ENCODE measurements at regions not wholly inside any gene's neighbourhood (a gene's known extent, or its start where the extent isn't known, plus 50 kb on each side); places are given as distances from the start of the nearest gene placed in this dataset.

DNA sequence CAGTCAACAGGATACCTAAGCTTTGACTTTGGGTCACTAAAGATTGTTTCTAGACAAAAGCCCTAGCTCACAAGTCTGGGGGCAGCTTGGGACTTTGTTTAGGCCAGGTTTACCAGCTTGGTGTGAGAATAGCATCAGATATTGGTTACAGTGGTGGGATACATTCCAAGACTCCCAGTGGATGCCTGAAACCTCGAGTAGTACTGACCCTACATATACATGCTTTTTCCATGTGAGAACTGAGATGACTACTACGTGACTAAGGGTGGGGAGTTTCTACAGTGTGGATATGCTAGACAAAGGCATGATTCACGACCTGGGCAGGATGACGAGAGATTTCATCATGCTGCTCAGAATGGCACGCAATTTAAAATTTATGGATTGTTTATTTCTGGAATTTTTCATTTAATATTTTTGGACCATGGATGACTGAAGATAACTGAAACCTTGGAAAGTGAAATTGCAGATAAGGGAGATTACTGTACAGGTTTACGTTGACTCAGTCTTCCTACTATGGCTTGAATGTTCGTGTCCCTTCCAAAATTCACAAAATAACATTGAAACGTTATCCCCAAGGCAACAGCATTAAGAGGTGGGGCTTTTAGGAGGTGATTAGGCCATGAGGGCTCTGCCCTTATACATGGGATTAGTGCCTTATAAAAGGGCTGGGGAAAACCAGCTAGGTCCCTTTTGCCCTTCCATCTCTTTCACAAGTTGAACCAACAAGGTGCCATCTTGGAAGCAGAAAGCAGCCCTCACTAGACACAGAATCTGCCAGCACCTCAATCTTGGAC lies 50.2 kb upstream of the CTAGE1 start:
- DNase-seq: no peak

GRCh38 chr18:22468554-22468891 lies 50.8 kb upstream of the CTAGE1 start:
- DNase-seq: no peak

DNA sequence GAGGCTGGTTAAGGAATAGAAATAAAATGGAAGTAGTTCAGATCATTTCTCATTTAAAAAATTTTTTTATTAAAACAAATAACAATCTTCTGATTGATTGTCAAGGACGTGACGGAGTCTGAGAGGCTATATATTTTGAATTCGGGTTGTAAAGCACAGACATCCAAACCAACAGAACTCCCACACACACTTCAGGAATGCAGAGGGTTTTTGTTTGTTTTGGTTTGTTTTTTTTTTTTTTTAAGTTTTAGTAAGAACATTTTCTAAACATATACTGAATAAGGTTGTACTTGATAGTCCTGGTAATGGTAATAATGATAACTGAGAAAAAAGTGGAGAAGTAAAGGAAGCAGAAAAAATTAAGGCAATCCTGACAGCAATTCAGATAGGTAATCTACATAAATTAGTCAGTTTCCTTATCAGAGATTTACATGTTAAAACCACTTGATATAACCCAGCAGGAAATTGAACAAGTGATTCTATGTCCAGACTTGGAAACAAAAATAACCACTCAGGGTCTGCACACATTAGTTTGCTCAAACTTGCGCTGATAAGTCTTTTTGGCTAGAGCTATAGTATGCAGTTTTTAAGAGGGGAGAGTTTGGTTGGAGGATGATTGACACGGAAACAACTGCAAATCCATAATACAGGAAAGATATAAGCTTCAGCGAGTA lies 51.5 kb upstream of the CTAGE1 start:
- DNase-seq: no peak

- DNase-seq: no peak
Observed at GRCh38 chr18:22469926-22470247, 52.2 kb upstream of the CTAGE1 start.

- no peak for DNase-seq
Observed at GRCh38 chr18:22470248-22471235, 52.8 kb upstream of the CTAGE1 start.

- DNase-seq: no peak
Observed at GRCh38 chr18:22471546-22472131, 53.9 kb upstream of the CTAGE1 start.

DNA sequence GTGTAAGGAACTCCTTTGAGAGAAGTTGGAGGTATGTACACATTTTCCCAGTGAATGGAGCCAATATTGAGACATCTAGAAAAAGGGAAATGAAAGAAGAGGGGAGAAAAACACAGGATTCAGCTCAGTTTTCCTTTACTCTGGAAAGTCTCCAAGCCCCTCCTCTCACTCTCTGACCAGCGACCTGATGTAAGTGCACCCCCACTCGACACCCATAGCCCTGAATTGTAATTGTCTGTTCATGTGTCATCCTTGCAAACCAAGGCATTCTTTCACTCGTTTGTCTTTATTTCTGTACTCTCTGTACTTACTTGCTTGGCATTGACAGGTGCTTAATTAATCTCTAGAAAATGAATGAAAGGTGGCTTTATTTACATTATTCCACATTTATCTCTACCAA lies 55.7 kb upstream of the CTAGE1 start:
- no peak for DNase-seq

DNA sequence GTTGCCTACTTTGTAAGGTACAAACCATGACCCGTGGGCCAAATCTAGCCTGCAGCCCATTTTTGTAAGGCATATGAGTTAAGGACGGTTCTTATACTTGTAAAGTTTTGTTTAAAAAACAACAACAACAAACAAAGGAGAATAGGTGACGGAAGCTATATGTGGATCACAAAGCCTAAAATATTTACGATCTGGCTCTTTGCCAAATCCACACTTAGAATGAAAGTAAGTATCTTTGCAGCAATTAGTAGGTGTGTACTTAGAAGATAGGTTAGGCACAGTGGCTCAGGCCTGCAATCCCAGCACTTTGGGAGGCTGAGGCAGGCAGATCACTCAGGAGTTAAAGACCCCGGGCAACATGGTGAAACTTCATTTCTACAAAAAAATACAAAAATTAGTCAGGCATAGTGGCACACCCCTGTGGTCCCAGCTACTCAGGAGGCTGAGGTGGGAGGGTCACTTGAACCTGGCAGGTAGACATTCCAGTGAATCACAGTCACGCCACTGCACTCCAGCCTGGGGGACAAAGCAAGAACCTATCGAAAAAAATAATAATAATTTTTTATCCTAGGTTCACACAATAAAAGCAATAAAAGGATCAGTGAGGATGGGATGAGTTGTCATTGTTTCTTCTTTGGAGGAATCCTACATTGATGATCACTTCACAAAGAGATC lies 57.8 kb upstream of the CTAGE1 start:
- no peak for DNase-seq

DNA sequence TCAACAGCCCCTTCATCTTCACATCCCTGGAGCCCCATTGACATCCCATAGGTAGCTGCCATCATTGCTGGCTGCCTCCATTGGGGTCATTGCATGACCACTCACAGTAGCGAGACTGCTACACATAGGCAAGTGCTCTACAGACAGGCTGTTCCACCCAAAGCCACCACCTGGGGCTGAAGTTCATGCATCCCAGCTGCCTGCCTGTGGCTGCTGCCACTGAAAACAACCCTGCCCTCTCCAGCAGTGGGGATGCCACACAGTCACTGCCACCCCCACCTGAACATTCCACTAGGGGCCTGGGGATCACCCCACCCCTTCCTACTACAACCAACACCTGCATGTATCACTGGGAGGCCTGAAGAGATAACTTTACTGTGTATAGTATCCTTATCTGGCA lies 59.5 kb upstream of the CTAGE1 start:
- no peak for DNase-seq

- no peak for DNase-seq
Observed at GRCh38 chr18:22482948-22483347, 65.2 kb upstream of the CTAGE1 start.

DNA sequence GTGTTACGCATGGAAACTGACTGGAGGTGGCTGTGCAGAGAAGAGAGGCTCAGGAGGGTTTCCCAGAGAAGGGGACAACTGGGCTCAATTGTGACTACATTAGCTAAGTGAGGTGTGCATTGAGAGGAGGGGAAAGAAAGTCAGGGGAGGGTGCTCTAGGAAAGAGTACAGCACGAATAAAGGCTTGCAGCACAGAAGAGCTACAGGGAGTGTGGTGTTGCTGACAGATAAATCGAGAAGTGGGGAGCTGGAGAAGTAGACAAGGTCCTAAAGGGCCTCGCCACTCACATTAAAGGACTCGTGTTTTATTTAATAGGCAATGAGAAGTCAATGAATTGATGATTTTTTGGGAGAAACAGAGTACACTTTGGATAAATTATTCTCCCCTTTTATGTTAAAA lies 65.7 kb upstream of the CTAGE1 start:
- DNase-seq: no peak

GRCh38 chr18:22484471-22484870 lies 66.8 kb upstream of the CTAGE1 start:
- no peak for DNase-seq

- no peak for DNase-seq
Observed at GRCh38 chr18:22485808-22486244, 68.1 kb upstream of the CTAGE1 start.

GRCh38 chr18:22486667-22487066 lies 69.0 kb upstream of the CTAGE1 start:
- DNase-seq: no peak

DNA sequence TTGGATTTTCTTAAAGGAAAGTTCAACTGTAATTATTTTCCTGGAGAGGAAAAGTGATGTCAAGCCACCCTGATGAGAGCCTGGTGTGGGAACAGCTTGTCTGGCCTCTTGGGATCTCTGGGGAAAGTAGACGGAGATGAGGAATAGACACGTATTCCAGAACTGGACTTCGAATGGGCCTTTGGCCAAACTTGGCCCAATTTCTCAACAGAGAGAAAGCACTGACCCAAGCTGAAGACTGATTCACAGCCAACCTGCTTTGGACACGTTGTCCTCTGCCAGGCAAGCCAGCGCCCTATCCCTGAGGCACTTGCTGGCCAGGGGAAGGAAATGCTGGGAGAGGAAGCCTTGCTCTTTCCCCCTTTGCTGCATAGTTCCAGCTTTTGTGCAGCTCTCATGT lies 70.8 kb upstream of the CTAGE1 start:
- DNase-seq: no peak

- DNase-seq: no peak
Observed at GRCh38 chr18:22489704-22490103, 72.0 kb upstream of the CTAGE1 start.

DNA sequence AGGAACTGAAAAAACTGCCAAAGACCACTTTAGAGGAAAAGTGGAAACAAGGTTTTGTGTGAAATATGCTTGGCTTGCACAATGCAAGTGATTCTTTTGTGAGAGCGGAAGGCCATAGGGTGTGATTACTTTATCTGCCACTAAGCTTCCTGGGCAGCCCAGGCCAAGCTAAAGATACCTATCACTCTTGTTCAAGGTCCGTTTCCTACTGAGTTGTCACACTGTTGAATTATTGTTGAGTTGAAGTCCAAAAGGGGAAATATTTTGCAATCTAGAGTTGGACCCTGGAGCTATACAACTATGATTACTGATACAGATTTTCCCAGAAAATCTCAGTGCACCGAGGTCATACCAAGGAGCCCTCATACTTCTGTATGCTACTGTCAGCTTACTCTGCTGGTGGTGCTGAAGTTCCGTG lies 72.7 kb upstream of the CTAGE1 start:
- DNase-seq: no peak

- DNase-seq: no peak
Observed at GRCh38 chr18:22493255-22493654, 75.5 kb upstream of the CTAGE1 start.

GRCh38 chr18:22493940-22494339 lies 76.2 kb upstream of the CTAGE1 start:
- no peak for DNase-seq

DNA sequence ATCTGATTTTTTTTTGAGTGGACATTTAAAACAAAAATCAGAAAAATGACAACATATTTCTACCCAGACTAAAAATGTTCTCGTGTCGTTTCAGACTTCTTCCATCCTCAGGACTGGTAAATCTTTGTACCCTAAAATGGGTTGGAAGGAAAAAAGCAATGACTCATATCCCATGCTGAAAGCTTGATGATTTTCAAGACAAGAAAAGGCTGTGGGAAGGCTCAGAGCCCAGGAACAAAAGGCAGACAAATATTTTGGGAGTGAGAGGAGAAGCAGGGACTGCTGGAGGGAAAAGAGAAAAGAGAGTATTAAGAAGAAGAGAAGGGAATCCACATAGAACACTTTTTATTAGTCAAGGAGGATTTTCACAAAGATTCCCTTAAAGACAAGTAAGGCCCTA lies 77.1 kb upstream of the CTAGE1 start:
- no peak for DNase-seq

DNA sequence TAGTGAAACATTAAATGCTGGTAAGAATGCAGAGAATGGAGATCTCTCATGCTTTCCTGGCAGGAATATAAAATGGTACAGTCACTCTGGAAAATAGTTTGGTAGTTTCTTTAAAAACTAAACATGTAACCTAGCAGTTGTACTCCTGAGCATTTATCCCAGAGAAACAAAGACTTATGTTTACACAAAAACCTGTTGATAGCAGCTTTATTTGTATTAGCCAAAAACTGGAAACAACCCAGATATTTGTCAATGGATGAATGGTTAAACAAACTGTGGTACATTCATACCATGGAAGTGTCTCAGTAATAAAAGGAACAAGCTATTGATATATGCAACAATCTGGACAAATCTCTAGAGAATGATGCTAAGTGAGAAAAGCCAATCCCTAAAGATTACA lies 81.7 kb upstream of the CTAGE1 start:
- no peak for DNase-seq

DNA sequence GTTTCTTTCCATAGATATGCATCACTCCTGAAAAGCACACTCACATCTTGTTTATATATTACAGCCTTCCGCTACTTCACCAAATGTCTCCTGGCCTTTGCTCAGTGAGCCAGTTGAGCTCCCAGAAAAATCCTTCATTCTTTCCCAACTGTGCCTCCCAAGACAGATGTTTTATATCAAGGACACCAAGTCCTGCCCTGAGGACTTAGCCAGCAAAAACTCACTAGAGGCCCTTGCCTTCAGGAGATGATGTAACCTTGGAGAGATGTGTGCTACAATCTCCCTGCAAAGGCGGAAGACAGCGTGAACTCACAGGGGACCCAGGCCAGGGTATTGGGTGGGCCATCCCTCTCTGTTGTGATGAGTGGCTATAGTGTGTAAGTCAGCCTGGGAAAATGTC lies 86.1 kb upstream of the CTAGE1 start:
- DNase-seq: no peak
